Right lobe of liver (tissue), 6 donors: ENCODE measurements at regions not wholly inside any gene's neighbourhood (a gene's known extent, or its start where the extent isn't known, plus 50 kb on each side); places are given as distances from the start of the nearest gene placed in this dataset.

Experiments used
- ATAC-seq, 4 donors: fragments of 200-7000 bp; cut with Tn5 transposase; one replicate each; pipeline ENCODE4 v1.9.1; 2020; ENCODE audit warnings: mild to moderate bottlenecking in 4 of 4, moderate library complexity in 4 of 4
- DNase-seq, 3 donors: peaks; one replicate each; pipeline ENCODE4 v3.0.0-alpha.2; 2020
- H3K27ac ChIP-seq, 3 donors: fragments of 200-600 bp; one replicate each; pipeline ENCODE4 v1.8.0; 2022
- H3K27me3 ChIP-seq, 2 donors: fragments of 200-600 bp; one replicate each; pipeline ENCODE4 v1.8.0; 2022
- H3K36me3 ChIP-seq, 4 donors: fragments of 200-600 bp; sonication (generic) in 1 of 4; one replicate each; pipeline versions ENCODE4 v1.5.1 to v1.8.0; 2017 to 2022; ENCODE audit warnings: control low read depth in 1 of 4
- H3K4me1 ChIP-seq, 4 donors: fragments of 200-600 bp; sonication (generic) in 1 of 4; one replicate each; pipeline versions ENCODE4 v1.5.1 to v1.8.0; 2017 to 2022; ENCODE audit warnings: control low read depth in 1 of 4
- H3K4me3 ChIP-seq, 3 donors: fragments of 200-600 bp; one replicate each; pipeline ENCODE4 v1.8.0; 2022
- H3K9me3 ChIP-seq, 4 donors: fragments of 200-600 bp; sonication (generic) in 1 of 4; one replicate each; pipeline versions ENCODE4 v1.5.1 to v1.8.0; 2017 to 2022; ENCODE audit warnings: control low read depth in 1 of 4
- CTCF ChIP-seq, 4 donors: fragments of 200-600 bp in 3 of 4; fragments of 450-650 bp in 1 of 4; IDR thresholded peaks; one replicate each; pipeline versions ENCODE4 v1.5.1 to v1.8.0; 2016 to 2022; ENCODE audit warnings: antibody characterized with exemption in 4 of 4, mild to moderate bottlenecking in 2 of 4
- POLR2A ChIP-seq: fragments of 450-650 bp; IDR thresholded peaks from one replicate; pipeline ENCODE4 v1.6.1; 2017; ENCODE audit warnings: antibody characterized with exemption, mild to moderate bottlenecking
- WGBS: methylation state at CpG from one replicate; pipeline ENCODE4 v1.1.6; 2018; ENCODE audit warnings: low coverage, low lambda C conversion rate; ENCODE audit not compliant: insufficient coverage; ENCODE audit errors: missing lambda C conversion rate; 5-methylcytosine and 5-hydroxymethylcytosine counted together
- intact Hi-C, 2 donors: fragments of 100-400 bp; cut with DNase I; formaldehyde crosslinking; loops; one replicate each; pipeline versions ENCODE4 v1.11.2 to v1.14.1; 2022
- donor health status: DM: no; HTN: yes; CAD: no.
- donor health status: DM: no; HTN: no; CAD: no.
- donor health status: DM: no; HTN: no; CAD: no.
- donor health status: DM: no; HTN: yes; CAD: no.
- donor health status: DM: no; HTN: yes; CAD: no.

- Histone ChIP-seq H3K9me3 (no peaks in the 10 kb centered on the region), H3K4me1 (no peaks in the 10 kb centered on the region), H3K27ac (no peak overlapping the region), H3K4me3 (no peak overlapping the region), H3K27me3 (no peaks in the 10 kb centered on the region), H3K36me3 (no peaks in the 10 kb centered on the region)
- 66% methylated on average over 3 of the region's 3 CpGs for WGBS
- no peak for ATAC-seq
- TF ChIP-seq CTCF (IDR thresholded peaks at IDR 0.05) (no peak), POLR2A (no peak)
- intact Hi-C loops, result no loop called here
- no peak for DNase-seq
These were observed 358.2 kb downstream of the SQOR start for GRCh38 chr15:45993072-45993471.

GRCh38 chr15:45993508-45993907 is 358.7 kb downstream of the SQOR start:
- DNase-seq (no peak), ATAC-seq (no peak)
- Histone ChIP-seq H3K27ac (no peak overlapping the region), H3K4me1 (no peaks in the 10 kb centered on the region), H3K9me3 (no peaks in the 10 kb centered on the region), H3K4me3 (no peak overlapping the region), H3K36me3 (no peaks in the 10 kb centered on the region), H3K27me3 (no peaks in the 10 kb centered on the region)
- TF ChIP-seq CTCF (IDR thresholded peaks at IDR 0.05) (no peak), POLR2A (no peak)
- intact Hi-C loops, result no loop called here

- no peaks in the 10 kb centered on the region for H3K27me3 ChIP-seq
- no peak overlapping the region for H3K4me3 ChIP-seq
- no peaks in the 10 kb centered on the region for H3K4me1 ChIP-seq
- H3K36me3 ChIP-seq, result no peaks in the 10 kb centered on the region
- no peak for TF ChIP-seq CTCF (IDR thresholded peaks at IDR 0.05)
- TF ChIP-seq POLR2A, result no peak
- DNase-seq (no peak), ATAC-seq (no peak)
- H3K27ac ChIP-seq, result no peak overlapping the region
- WGBS, result 67% methylated on average over 4 of the region's 4 CpGs
- no peaks in the 10 kb centered on the region for H3K9me3 ChIP-seq
- intact Hi-C loops, result no loop called here
These were observed 361.0 kb downstream of the SQOR start for GRCh38 chr15:45995800-45996199.

- Histone ChIP-seq H3K4me3 (no peak overlapping the region), H3K4me1 (no peaks in the 10 kb centered on the region), H3K36me3 (no peaks in the 10 kb centered on the region), H3K27ac (no peak overlapping the region), H3K9me3 (peaks cover 0 to 6% (median 0%) of the 10 kb centered on the region in 4 donors), H3K27me3 (no peaks in the 10 kb centered on the region)
- DNase-seq (no peak), ATAC-seq (peak in 1 of 4 donors; percentile 11)
- WGBS, result no CpG with 5 or more reads among the region's 3 CpGs
- intact Hi-C loops, result no loop called here
- no peak for TF ChIP-seq POLR2A
- no peak for TF ChIP-seq CTCF (IDR thresholded peaks at IDR 0.05)
These were observed 379.7 kb downstream of the SQOR start for GRCh38 chr15:46014532-46014931.

- Histone ChIP-seq H3K36me3 (no peaks in the 10 kb centered on the region), H3K27ac (no peak overlapping the region), H3K9me3 (no peaks in the 10 kb centered on the region), H3K4me3 (no peak overlapping the region), H3K27me3 (no peaks in the 10 kb centered on the region), H3K4me1 (no peaks in the 10 kb centered on the region)
- TF ChIP-seq CTCF (IDR thresholded peaks at IDR 0.05) (no peak), POLR2A (no peak)
- DNase-seq (no peak), ATAC-seq (no peak)
- intact Hi-C loops, result no loop called here
- 64% methylated on average over 2 of the region's 2 CpGs for WGBS
These were observed 399.9 kb downstream of the SQOR start for GRCh38 chr15:46034755-46035154.
